Ishikawa (cell line): ENCODE measurements at regions not wholly inside any gene's neighbourhood (a gene's known extent, or its start where the extent isn't known, plus 50 kb on each side); places are given as distances from the start of the nearest gene placed in this dataset.

Experiments
- EGR1 ChIP-seq: IDR thresholded peaks from 2 replicates; pipeline ENCODE4 v1.6.1; 2012
- NFIC ChIP-seq: IDR thresholded peaks from 2 replicates; pipeline ENCODE4 v1.6.1; 2012
- ZBTB7A ChIP-seq: IDR thresholded peaks from 2 replicates; pipeline ENCODE4 v1.6.1; 2012; ENCODE audit warnings: low read depth
- TF ChIP-seq, protein P1 (sequence below): IDR thresholded peaks from 2 replicates; pipeline ENCODE4 v1.6.1; 2012; ENCODE audit warnings: low read depth, mild to moderate bottlenecking
- TF ChIP-seq, protein P2 (sequence below): IDR thresholded peaks from 2 replicates; pipeline ENCODE4 v1.6.1; 2012

DNA sequence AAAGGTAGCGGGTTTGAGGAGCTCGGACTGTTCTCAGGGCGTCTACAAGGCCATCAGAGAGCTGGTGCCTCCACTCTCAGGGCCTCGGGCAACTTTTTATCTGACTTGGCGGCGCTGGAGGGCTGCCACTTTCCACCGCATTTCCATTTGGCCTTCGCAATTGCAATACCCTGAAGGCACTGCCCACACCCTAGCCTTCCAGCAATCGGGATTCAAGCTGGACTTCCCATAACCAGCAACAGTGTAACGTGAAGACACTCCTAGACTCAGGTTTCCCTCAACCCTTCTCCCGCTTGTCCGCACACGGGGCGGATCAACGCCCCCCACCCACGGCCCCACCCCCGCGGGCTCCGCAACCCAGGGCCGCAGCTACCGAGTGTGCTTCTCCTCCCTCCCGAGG lies 50.2 kb upstream of the BCOR start:
- TF ChIP-seq NFIC (no peak), ZBTB7A (no peak), EGR1 (no peak)
- TF ChIP-seq, protein P1, sequence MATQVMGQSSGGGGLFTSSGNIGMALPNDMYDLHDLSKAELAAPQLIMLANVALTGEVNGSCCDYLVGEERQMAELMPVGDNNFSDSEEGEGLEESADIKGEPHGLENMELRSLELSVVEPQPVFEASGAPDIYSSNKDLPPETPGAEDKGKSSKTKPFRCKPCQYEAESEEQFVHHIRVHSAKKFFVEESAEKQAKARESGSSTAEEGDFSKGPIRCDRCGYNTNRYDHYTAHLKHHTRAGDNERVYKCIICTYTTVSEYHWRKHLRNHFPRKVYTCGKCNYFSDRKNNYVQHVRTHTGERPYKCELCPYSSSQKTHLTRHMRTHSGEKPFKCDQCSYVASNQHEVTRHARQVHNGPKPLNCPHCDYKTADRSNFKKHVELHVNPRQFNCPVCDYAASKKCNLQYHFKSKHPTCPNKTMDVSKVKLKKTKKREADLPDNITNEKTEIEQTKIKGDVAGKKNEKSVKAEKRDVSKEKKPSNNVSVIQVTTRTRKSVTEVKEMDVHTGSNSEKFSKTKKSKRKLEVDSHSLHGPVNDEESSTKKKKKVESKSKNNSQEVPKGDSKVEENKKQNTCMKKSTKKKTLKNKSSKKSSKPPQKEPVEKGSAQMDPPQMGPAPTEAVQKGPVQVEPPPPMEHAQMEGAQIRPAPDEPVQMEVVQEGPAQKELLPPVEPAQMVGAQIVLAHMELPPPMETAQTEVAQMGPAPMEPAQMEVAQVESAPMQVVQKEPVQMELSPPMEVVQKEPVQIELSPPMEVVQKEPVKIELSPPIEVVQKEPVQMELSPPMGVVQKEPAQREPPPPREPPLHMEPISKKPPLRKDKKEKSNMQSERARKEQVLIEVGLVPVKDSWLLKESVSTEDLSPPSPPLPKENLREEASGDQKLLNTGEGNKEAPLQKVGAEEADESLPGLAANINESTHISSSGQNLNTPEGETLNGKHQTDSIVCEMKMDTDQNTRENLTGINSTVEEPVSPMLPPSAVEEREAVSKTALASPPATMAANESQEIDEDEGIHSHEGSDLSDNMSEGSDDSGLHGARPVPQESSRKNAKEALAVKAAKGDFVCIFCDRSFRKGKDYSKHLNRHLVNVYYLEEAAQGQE = no peak
- TF ChIP-seq, protein P2, sequence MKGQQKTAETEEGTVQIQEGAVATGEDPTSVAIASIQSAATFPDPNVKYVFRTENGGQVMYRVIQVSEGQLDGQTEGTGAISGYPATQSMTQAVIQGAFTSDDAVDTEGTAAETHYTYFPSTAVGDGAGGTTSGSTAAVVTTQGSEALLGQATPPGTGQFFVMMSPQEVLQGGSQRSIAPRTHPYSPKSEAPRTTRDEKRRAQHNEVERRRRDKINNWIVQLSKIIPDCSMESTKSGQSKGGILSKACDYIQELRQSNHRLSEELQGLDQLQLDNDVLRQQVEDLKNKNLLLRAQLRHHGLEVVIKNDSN = no peak
